Loucy (cell line): ENCODE measurements at regions not wholly inside any gene's neighbourhood (a gene's known extent, or its start where the extent isn't known, plus 50 kb on each side); places are given as distances from the start of the nearest gene placed in this dataset.

Experiments
- CTCF ChIP-seq: fragments of 200-600 bp; sonication (generic); conservative IDR thresholded peaks from 2 replicates; pipeline ENCODE4 v1.5.1; 2014; ENCODE audit warnings: mild to moderate bottlenecking, antibody characterized with exemption, low read length
- EZH2phosphoT487 ChIP-seq: fragments of 200-600 bp; IDR thresholded peaks from 2 replicates; pipeline ENCODE4 v1.6.1; 2018; ENCODE audit warnings: antibody characterized with exemption, mild to moderate bottlenecking, moderate library complexity, borderline replicate concordance

- TF ChIP-seq EZH2phosphoT487: no peak
- no peak for TF ChIP-seq CTCF
Observed at GRCh38 chr11:97610000-97610399, 1220.2 kb downstream of the JRKL start.
